Eye (tissue), 1 donor: ENCODE measurements at regions not wholly inside any gene's neighbourhood (a gene's known extent, or its start where the extent isn't known, plus 50 kb on each side); places are given as distances from the start of the nearest gene placed in this dataset.
A peak's percentile ranks its signal among the peaks of the same experiment; 100 is the strongest.
"Not testable (repeated sequence)": the region's sequence is repeated elsewhere in the genome, so short reads cannot be mapped to it uniquely, and the experiment has no call there.

Source experiments
- DNase-seq: peaks from one replicate; pipeline ENCODE4 v3.0.0-alpha.2; 2015

GRCh38 chr6:10174761-10175160 lies 240.1 kb downstream of the TFAP2A start:
- no peak for DNase-seq

GRCh38 chr6:10174056-10174455 lies 240.8 kb downstream of the TFAP2A start:
- no peak for DNase-seq

- not testable (repeated sequence) for DNase-seq
Measured at GRCh38 chr6:10171706-10172105, 243.2 kb downstream of the TFAP2A start.

- DNase-seq: no peak
Measured at GRCh38 chr6:10170816-10171215, 244.1 kb downstream of the TFAP2A start.

- no peak for DNase-seq
Measured at GRCh38 chr6:10166031-10166430, 248.8 kb downstream of the TFAP2A start.

GRCh38 chr6:10163203-10163962 lies 251.5 kb downstream of the TFAP2A start:
- peak; percentile 50 for DNase-seq

- no peak for DNase-seq
Measured at GRCh38 chr6:10156875-10157274, 258.0 kb downstream of the TFAP2A start.

- no peak for DNase-seq
Measured at GRCh38 chr6:10154251-10154650, 260.6 kb downstream of the TFAP2A start.

- DNase-seq: peak; percentile 41
Measured at GRCh38 chr6:10151144-10151915, 263.5 kb downstream of the TFAP2A start.

- peak; percentile 42 for DNase-seq
Measured at GRCh38 chr6:10149603-10150002, 265.3 kb downstream of the TFAP2A start.

- DNase-seq: peak; percentile 80
Measured at GRCh38 chr6:10146715-10147451, 268.0 kb downstream of the TFAP2A start.

GRCh38 chr6:10144772-10145171 lies 270.1 kb downstream of the TFAP2A start:
- no peak for DNase-seq

GRCh38 chr6:10141746-10142443 lies 273.0 kb downstream of the TFAP2A start:
- DNase-seq: no peak

GRCh38 chr6:10140824-10141223 lies 274.1 kb downstream of the TFAP2A start:
- DNase-seq: peak; percentile 11

GRCh38 chr6:10140136-10140535 lies 274.7 kb downstream of the TFAP2A start:
- DNase-seq: no peak

- DNase-seq: no peak
Measured at GRCh38 chr6:10138917-10139316, 276.0 kb downstream of the TFAP2A start.

- no peak for DNase-seq
Measured at GRCh38 chr6:10136636-10137035, 278.2 kb downstream of the TFAP2A start.

GRCh38 chr6:10134185-10134584 lies 280.7 kb downstream of the TFAP2A start:
- DNase-seq: not testable (repeated sequence)

GRCh38 chr6:10128721-10129120 lies 286.2 kb downstream of the TFAP2A start:
- no peak for DNase-seq

- DNase-seq: no peak
Measured at GRCh38 chr6:10122164-10122563, 292.7 kb downstream of the TFAP2A start.

- DNase-seq: peak; percentile 49
Measured at GRCh38 chr6:10112871-10113549, 301.9 kb downstream of the TFAP2A start.

GRCh38 chr6:10111975-10112374 lies 302.9 kb downstream of the TFAP2A start:
- no peak for DNase-seq
